GM23338 (cell line): ENCODE measurements at regions not wholly inside any gene's neighbourhood (a gene's known extent, or its start where the extent isn't known, plus 50 kb on each side); places are given as distances from the start of the nearest gene placed in this dataset.
"Not testable (repeated sequence)": the region's sequence is repeated elsewhere in the genome, so short reads cannot be mapped to it uniquely, and the experiment has no call there.

Experiments used
- ATAC-seq: fragments of 200-7000 bp; cut with Tn5 transposase; 3 replicates; pipeline ENCODE4 v1.9.1; 2020
- DNase-seq: peaks from one replicate; pipeline ENCODE4 v3.0.0-alpha.2; 2015; ENCODE audit warnings: low spot score
- H2AFZ ChIP-seq: fragments of 200-600 bp; sonication (generic); 2 replicates; pipeline ENCODE4 v1.8.0; 2016; ENCODE audit warnings: antibody characterized with exemption, mild to moderate bottlenecking, moderate library complexity
- H3F3A ChIP-seq: fragments of 200-600 bp; sonication (generic); replicated peaks from 2 replicates; pipeline ENCODE4 v1.8.0; 2017; ENCODE audit warnings: antibody characterized with exemption, mixed run types, low read depth
- H3K27ac ChIP-seq: fragments of 200-600 bp; sonication (generic); 2 replicates; pipeline ENCODE4 v1.6.1; 2016; ENCODE audit warnings: low read depth
- H3K27me3 ChIP-seq: fragments of 200-600 bp; sonication (generic); 2 replicates; pipeline ENCODE4 v1.8.0; 2016; ENCODE audit warnings: mild to moderate bottlenecking, mixed run types, moderate library complexity; ENCODE audit not compliant: insufficient read depth
- H3K36me3 ChIP-seq: fragments of 200-600 bp; sonication (generic); 2 replicates; pipeline ENCODE4 v1.8.0; 2016; ENCODE audit warnings: mild to moderate bottlenecking; ENCODE audit not compliant: insufficient read depth
- H3K4me1 ChIP-seq: fragments of 200-600 bp; sonication (generic); 2 replicates; pipeline ENCODE4 v1.8.0; 2016; ENCODE audit warnings: mild to moderate bottlenecking, moderate library complexity; ENCODE audit not compliant: insufficient read depth
- H3K4me2 ChIP-seq: fragments of 200-600 bp; sonication (generic); 2 replicates; pipeline ENCODE4 v1.7.1; 2017; ENCODE audit warnings: mixed run types
- H3K4me3 ChIP-seq: fragments of 200-600 bp; sonication (generic); 2 replicates; pipeline ENCODE4 v1.6.1; 2016; ENCODE audit warnings: mixed run types
- H3K79me2 ChIP-seq: fragments of 200-600 bp; sonication (generic); replicated peaks from 2 replicates; pipeline ENCODE4 v1.8.0; 2017; ENCODE audit warnings: mild to moderate bottlenecking; ENCODE audit not compliant: insufficient read depth
- H3K9me2 ChIP-seq: fragments of 200-600 bp; sonication (generic); 2 replicates; pipeline ENCODE4 v1.8.0; 2017; ENCODE audit not compliant: insufficient read depth
- H4K20me1 ChIP-seq: fragments of 200-600 bp; sonication (generic); replicated peaks from 2 replicates; pipeline ENCODE4 v1.8.0; 2017; ENCODE audit warnings: mild to moderate bottlenecking; ENCODE audit not compliant: insufficient read depth
- H3K27ac Mint-ChIP-seq: 2 replicates; pipeline ENCODE4 v1.8.0; 2020; ENCODE audit warnings: inconsistent platforms, mild to moderate bottlenecking, moderate library complexity, mixed read lengths
- H3K27me3 Mint-ChIP-seq: 3 replicates; pipeline ENCODE4 v1.8.0; 2022; ENCODE audit warnings: low read depth, mild to moderate bottlenecking, moderate library complexity, mixed read lengths, inconsistent platforms; ENCODE audit not compliant: insufficient read depth, poor library complexity
- H3K36me3 Mint-ChIP-seq: 3 replicates; pipeline ENCODE4 v1.8.0; 2021; ENCODE audit warnings: low read depth, mild to moderate bottlenecking, inconsistent platforms, moderate library complexity, mixed read lengths
- H3K4me1 Mint-ChIP-seq: 3 replicates; pipeline ENCODE4 v1.8.0; 2020; ENCODE audit warnings: mild to moderate bottlenecking, inconsistent platforms, mixed read lengths
- H3K4me3 Mint-ChIP-seq: 3 replicates; pipeline ENCODE4 v1.8.0; 2021; ENCODE audit warnings: moderate library complexity, mild to moderate bottlenecking, inconsistent platforms, mixed read lengths
- H3K9me3 Mint-ChIP-seq: 3 replicates; pipeline ENCODE4 v1.8.0; 2020; ENCODE audit warnings: moderate library complexity, mild to moderate bottlenecking, inconsistent platforms, mixed read lengths
- EZH2 ChIP-seq: fragments of 200-600 bp; sonication (generic); IDR thresholded peaks from one replicate; pipeline ENCODE4 v1.8.0; 2017; ENCODE audit warnings: antibody characterized with exemption, mild to moderate bottlenecking, low read depth; ENCODE audit not compliant: unreplicated experiment
- STAT1 ChIP-seq: IDR thresholded peaks from one replicate; pipeline ENCODE4 v1.6.1; 2016; ENCODE audit warnings: antibody characterized with exemption; ENCODE audit not compliant: unreplicated experiment
- ZNF331 ChIP-seq: fragments of 250-450 bp; sonication (Bioruptor Pico); IDR thresholded peaks from 2 replicates; pipeline ENCODE4 v1.5.0; 2020; ENCODE audit warnings: low read depth, mild to moderate bottlenecking, moderate library complexity
- TF ChIP-seq, protein P1 (sequence below), 2 experiments: fragments of 200-600 bp in 1 of 2; sonication (generic) in 1 of 2; conservative IDR thresholded peaks; 2 replicates each; pipeline versions ENCODE4 v1.5.1 to v1.6.1; 2016 to 2017; ENCODE audit warnings: antibody characterized with exemption in 2 of 2, low read depth in 2 of 2, mild to moderate bottlenecking in 2 of 2, moderate library complexity in 1 of 2
- TF ChIP-seq, protein P2 (sequence below): IDR thresholded peaks from 2 replicates; pipeline ENCODE4 v1.6.1; 2016; ENCODE audit warnings: antibody characterized with exemption
- TF ChIP-seq, protein P3 (sequence below): IDR thresholded peaks from one replicate; pipeline ENCODE4 v1.6.1; 2018; ENCODE audit warnings: antibody characterized with exemption; ENCODE audit not compliant: unreplicated experiment

DNA sequence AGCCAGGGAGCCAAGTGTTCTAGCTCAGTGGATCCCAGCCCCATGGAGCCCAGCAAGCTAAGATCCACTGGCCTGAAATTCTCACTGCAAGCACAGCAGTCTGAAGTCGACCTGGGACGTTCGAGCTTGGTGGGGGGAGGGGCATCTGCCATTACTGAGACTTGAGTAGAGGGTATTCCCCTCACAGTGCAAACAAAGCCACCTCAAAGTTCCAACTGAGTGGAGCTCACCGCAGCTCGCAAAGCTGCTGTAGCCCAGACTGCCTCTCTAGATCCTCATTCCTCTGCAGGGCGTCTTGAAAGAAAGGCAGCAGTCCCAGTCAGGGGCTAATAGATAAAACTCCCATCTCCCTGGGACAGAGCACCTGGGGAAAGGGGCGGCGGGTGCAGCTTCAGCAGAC, 226.3 kb downstream of the ZIC3 start (continued):
- TF ChIP-seq EZH2 (no peak), STAT1 (no peak), ZNF331 (no peak)

DNA sequence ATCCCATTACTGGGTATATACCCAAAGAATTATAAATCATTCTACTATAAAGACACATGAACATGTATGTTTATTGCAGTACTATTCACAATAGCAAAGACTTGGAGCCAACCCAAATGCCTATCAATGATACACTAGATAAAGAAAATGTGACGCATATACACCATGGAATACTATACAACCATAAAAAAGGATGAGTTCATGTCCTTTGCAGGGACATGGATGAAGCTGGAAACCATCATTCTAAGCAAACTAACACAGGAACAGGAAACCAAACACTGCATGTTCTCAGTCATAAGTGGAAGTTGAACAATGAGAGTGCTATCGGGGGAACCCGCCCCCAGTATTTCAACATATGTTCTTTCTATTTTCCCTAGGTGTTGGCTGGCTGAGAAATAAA, 232.0 kb downstream of the ZIC3 start:
- not testable (repeated sequence) for H3K4me1 ChIP-seq, DNase-seq, H3K27ac ChIP-seq, H3K36me3 ChIP-seq, H3K79me2 ChIP-seq, H3K27me3 ChIP-seq, H3K4me3 Mint-ChIP-seq, H3K9me3 Mint-ChIP-seq, H3K4me1 Mint-ChIP-seq, H3K4me3 ChIP-seq, H3F3A ChIP-seq, H3K36me3 Mint-ChIP-seq, H2AFZ ChIP-seq, H4K20me1 ChIP-seq, H3K27me3 Mint-ChIP-seq, ATAC-seq, H3K27ac Mint-ChIP-seq, H3K9me2 ChIP-seq, H3K4me2 ChIP-seq

DNA sequence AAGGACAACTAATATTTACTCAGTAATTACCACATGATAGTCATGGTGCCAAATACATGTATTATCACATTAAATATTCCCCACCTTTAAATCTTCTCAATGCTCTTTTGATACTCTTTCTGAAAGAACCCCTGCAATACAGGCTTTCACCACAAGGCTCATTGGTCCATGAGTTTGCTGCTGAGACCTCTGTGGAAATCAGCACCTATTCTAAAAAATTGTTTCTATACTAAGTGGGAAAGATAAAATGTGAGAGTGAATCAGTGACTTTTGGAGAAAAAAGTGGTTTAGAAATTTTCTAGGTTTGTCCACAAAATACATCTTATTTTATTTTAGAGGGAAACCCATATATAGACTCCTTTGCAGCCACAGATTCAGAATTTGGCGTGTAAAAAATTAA, 257.3 kb downstream of the ZIC3 start:
- no peak overlapping the region for H3K27ac ChIP-seq
- Mint-ChIP-seq H3K4me3 (no peak overlapping the region), H3K9me3 (peaks cover 15% of the 10 kb centered on the region; the same call in 2 of the 3 replicates), H3K4me1 (peaks cover 2% of the 10 kb centered on the region; the same call in 1 of the 3 replicates), H3K36me3 (peaks cover 9% of the 10 kb centered on the region; the same call in 2 of the 3 replicates), H3K27me3 (no peaks in the 10 kb centered on the region), H3K27ac (no peak overlapping the region)
- H3K9me2 ChIP-seq = no peaks in the 10 kb centered on the region
- DNase-seq (peak; percentile 4), ATAC-seq (no peak)
- no peak overlapping the region for H2AFZ ChIP-seq
- H3K4me2 ChIP-seq = no peak overlapping the region
- no peaks in the 10 kb centered on the region for H3K4me1 ChIP-seq
- H3K79me2 ChIP-seq = no peaks in the 10 kb centered on the region
- H4K20me1 ChIP-seq = no peaks in the 10 kb centered on the region
- H3K4me3 ChIP-seq = no peak overlapping the region
- no peaks in the 10 kb centered on the region for H3F3A ChIP-seq
- TF ChIP-seq, protein P1, sequence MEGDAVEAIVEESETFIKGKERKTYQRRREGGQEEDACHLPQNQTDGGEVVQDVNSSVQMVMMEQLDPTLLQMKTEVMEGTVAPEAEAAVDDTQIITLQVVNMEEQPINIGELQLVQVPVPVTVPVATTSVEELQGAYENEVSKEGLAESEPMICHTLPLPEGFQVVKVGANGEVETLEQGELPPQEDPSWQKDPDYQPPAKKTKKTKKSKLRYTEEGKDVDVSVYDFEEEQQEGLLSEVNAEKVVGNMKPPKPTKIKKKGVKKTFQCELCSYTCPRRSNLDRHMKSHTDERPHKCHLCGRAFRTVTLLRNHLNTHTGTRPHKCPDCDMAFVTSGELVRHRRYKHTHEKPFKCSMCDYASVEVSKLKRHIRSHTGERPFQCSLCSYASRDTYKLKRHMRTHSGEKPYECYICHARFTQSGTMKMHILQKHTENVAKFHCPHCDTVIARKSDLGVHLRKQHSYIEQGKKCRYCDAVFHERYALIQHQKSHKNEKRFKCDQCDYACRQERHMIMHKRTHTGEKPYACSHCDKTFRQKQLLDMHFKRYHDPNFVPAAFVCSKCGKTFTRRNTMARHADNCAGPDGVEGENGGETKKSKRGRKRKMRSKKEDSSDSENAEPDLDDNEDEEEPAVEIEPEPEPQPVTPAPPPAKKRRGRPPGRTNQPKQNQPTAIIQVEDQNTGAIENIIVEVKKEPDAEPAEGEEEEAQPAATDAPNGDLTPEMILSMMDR (conservative IDR thresholded peaks at IDR 0.05; ENCODE audit: low read depth in 2 of 2) = peak in 1 of 2 experiments; percentile 37; a peak in 1 of 4 replicates
- TF ChIP-seq, protein P2, sequence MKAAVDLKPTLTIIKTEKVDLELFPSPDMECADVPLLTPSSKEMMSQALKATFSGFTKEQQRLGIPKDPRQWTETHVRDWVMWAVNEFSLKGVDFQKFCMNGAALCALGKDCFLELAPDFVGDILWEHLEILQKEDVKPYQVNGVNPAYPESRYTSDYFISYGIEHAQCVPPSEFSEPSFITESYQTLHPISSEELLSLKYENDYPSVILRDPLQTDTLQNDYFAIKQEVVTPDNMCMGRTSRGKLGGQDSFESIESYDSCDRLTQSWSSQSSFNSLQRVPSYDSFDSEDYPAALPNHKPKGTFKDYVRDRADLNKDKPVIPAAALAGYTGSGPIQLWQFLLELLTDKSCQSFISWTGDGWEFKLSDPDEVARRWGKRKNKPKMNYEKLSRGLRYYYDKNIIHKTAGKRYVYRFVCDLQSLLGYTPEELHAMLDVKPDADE = no peak
- TF ChIP-seq, protein P3, sequence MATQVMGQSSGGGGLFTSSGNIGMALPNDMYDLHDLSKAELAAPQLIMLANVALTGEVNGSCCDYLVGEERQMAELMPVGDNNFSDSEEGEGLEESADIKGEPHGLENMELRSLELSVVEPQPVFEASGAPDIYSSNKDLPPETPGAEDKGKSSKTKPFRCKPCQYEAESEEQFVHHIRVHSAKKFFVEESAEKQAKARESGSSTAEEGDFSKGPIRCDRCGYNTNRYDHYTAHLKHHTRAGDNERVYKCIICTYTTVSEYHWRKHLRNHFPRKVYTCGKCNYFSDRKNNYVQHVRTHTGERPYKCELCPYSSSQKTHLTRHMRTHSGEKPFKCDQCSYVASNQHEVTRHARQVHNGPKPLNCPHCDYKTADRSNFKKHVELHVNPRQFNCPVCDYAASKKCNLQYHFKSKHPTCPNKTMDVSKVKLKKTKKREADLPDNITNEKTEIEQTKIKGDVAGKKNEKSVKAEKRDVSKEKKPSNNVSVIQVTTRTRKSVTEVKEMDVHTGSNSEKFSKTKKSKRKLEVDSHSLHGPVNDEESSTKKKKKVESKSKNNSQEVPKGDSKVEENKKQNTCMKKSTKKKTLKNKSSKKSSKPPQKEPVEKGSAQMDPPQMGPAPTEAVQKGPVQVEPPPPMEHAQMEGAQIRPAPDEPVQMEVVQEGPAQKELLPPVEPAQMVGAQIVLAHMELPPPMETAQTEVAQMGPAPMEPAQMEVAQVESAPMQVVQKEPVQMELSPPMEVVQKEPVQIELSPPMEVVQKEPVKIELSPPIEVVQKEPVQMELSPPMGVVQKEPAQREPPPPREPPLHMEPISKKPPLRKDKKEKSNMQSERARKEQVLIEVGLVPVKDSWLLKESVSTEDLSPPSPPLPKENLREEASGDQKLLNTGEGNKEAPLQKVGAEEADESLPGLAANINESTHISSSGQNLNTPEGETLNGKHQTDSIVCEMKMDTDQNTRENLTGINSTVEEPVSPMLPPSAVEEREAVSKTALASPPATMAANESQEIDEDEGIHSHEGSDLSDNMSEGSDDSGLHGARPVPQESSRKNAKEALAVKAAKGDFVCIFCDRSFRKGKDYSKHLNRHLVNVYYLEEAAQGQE = no peak
- no peaks in the 10 kb centered on the region for H3K36me3 ChIP-seq
- H3K27me3 ChIP-seq = no peaks in the 10 kb centered on the region
